DMS 273 (cell line): ENCODE measurements at regions not wholly inside any gene's neighbourhood (a gene's known extent, or its start where the extent isn't known, plus 50 kb on each side); places are given as distances from the start of the nearest gene placed in this dataset.

Experiments used
- DNase-seq: peaks from one replicate; lab custom pipeline; 2025; ENCODE audit not compliant: unreplicated experiment; lab: John Stamatoyannopoulos, UW

- DNase-seq = no peak
These were observed 1045.7 kb downstream of the C4orf33 start for GRCh38 chr4:130141651-130142050.

- DNase-seq = peak; percentile 1
These were observed 1047.7 kb downstream of the C4orf33 start for GRCh38 chr4:130143656-130144055.

GRCh38 chr4:130146773-130147172 is 1050.8 kb downstream of the C4orf33 start:
- DNase-seq = no peak

GRCh38 chr4:130147641-130148040 is 1051.7 kb downstream of the C4orf33 start:
- no peak for DNase-seq

- peak; percentile 2 for DNase-seq
These were observed 1058.9 kb downstream of the C4orf33 start for GRCh38 chr4:130154901-130155300.

GRCh38 chr4:130163701-130164100 is 1067.7 kb downstream of the C4orf33 start:
- DNase-seq = no peak

- DNase-seq = no peak
These were observed 1069.4 kb downstream of the C4orf33 start for GRCh38 chr4:130165381-130165780.

GRCh38 chr4:130172156-130172555 is 1076.2 kb downstream of the C4orf33 start:
- no peak for DNase-seq

- no peak for DNase-seq
These were observed 1082.2 kb downstream of the C4orf33 start for GRCh38 chr4:130178106-130178505.

- DNase-seq = no peak
These were observed 1087.1 kb downstream of the C4orf33 start for GRCh38 chr4:130183096-130183495.

- DNase-seq = no peak
These were observed 1087.8 kb downstream of the C4orf33 start for GRCh38 chr4:130183766-130184165.

GRCh38 chr4:130185123-130185522 is 1089.2 kb downstream of the C4orf33 start:
- no peak for DNase-seq

- DNase-seq = peak; percentile 25
These were observed 1091.0 kb downstream of the C4orf33 start for GRCh38 chr4:130186931-130187330.

- DNase-seq = peak; percentile 15
These were observed 1091.6 kb downstream of the C4orf33 start for GRCh38 chr4:130187587-130187986.

- DNase-seq = no peak
These were observed 1096.8 kb downstream of the C4orf33 start for GRCh38 chr4:130192787-130193186.

- DNase-seq = no peak
These were observed 1102.0 kb downstream of the C4orf33 start for GRCh38 chr4:130197946-130198345.

GRCh38 chr4:130203571-130203970 is 1107.6 kb downstream of the C4orf33 start:
- DNase-seq = no peak

- DNase-seq = peak; percentile 43
These were observed 1114.9 kb downstream of the C4orf33 start for GRCh38 chr4:130210864-130211263.

- DNase-seq = no peak
These were observed 1118.3 kb downstream of the C4orf33 start for GRCh38 chr4:130214268-130214667.

GRCh38 chr4:130233377-130234047 is 1137.6 kb downstream of the C4orf33 start:
- DNase-seq = no peak

GRCh38 chr4:130238121-130238520 is 1142.2 kb downstream of the C4orf33 start:
- DNase-seq = no peak

- DNase-seq = no peak
These were observed 1153.0 kb downstream of the C4orf33 start for GRCh38 chr4:130249002-130249401.

- no peak for DNase-seq
These were observed 1161.3 kb downstream of the C4orf33 start for GRCh38 chr4:130257271-130257670.
